Neural progenitor cell (in vitro differentiated cells): ENCODE measurements at regions not wholly inside any gene's neighbourhood (a gene's known extent, or its start where the extent isn't known, plus 50 kb on each side); places are given as distances from the start of the nearest gene placed in this dataset.

Source experiments
- DNase-seq: peaks from one replicate; pipeline ENCODE4 v3.0.0-alpha.2; 2016; ENCODE audit warnings: low spot score
- H2AFZ ChIP-seq: fragments of 200-600 bp; sonication (generic); replicated peaks from 2 replicates; pipeline ENCODE4 v1.6.1; 2016; ENCODE audit warnings: antibody characterized with exemption
- H3F3A ChIP-seq: fragments of 200-600 bp; sonication (generic); 2 replicates; pipeline ENCODE4 v1.6.1; 2016; ENCODE audit warnings: antibody characterized with exemption, low read depth
- H3K27ac ChIP-seq: fragments of 200-600 bp; sonication (generic); 2 replicates; pipeline ENCODE4 v1.5.1; 2016; ENCODE audit warnings: mild to moderate bottlenecking
- H3K27me3 ChIP-seq: fragments of 200-600 bp; sonication (generic); 2 replicates; pipeline ENCODE4 v1.6.1; 2016; ENCODE audit warnings: mild to moderate bottlenecking, moderate library complexity
- H3K36me3 ChIP-seq: fragments of 200-600 bp; sonication (generic); 2 replicates; pipeline ENCODE4 v1.5.1; 2016
- H3K4me1 ChIP-seq: fragments of 200-600 bp; sonication (generic); 2 replicates; pipeline ENCODE4 v1.6.1; 2016; ENCODE audit warnings: mixed run types
- H3K4me2 ChIP-seq: fragments of 200-600 bp; sonication (generic); 2 replicates; pipeline ENCODE4 v1.6.1; 2016
- H3K4me3 ChIP-seq: fragments of 200-600 bp; sonication (generic); 2 replicates; pipeline ENCODE4 v1.5.1; 2016
- H3K79me2 ChIP-seq: fragments of 200-600 bp; sonication (generic); 2 replicates; pipeline ENCODE4 v1.6.1; 2016; ENCODE audit warnings: low read depth
- H3K9ac ChIP-seq: fragments of 200-600 bp; sonication (generic); 2 replicates; pipeline ENCODE4 v1.6.1; 2016
- H3K9me3 ChIP-seq: fragments of 200-600 bp; sonication (generic); 2 replicates; pipeline ENCODE4 v1.5.1; 2016; ENCODE audit warnings: low read depth
- H4K20me1 ChIP-seq: fragments of 200-600 bp; sonication (generic); 2 replicates; pipeline ENCODE4 v1.6.1; 2016; ENCODE audit warnings: low read depth
- H3K27ac Mint-ChIP-seq: 3 replicates; pipeline ENCODE4 v1.8.0; 2021; ENCODE audit warnings: mixed read lengths
- H3K27me3 Mint-ChIP-seq: 2 replicates; pipeline ENCODE4 v1.8.0; 2022; ENCODE audit warnings: low read depth, mild to moderate bottlenecking, inconsistent platforms, moderate library complexity, mixed read lengths; ENCODE audit not compliant: insufficient read depth
- H3K36me3 Mint-ChIP-seq: 3 replicates; pipeline ENCODE4 v1.8.0; 2021; ENCODE audit warnings: mixed read lengths
- H3K4me1 Mint-ChIP-seq: 3 replicates; pipeline ENCODE4 v1.8.0; 2021; ENCODE audit warnings: mixed read lengths
- H3K4me3 Mint-ChIP-seq: 3 replicates; pipeline ENCODE4 v1.8.0; 2021; ENCODE audit warnings: mild to moderate bottlenecking, moderate library complexity, mixed read lengths
- H3K9me3 Mint-ChIP-seq: 3 replicates; pipeline ENCODE4 v1.8.0; 2020; ENCODE audit warnings: mixed read lengths
- CTCF ChIP-seq: fragments of 200-600 bp; sonication (generic); IDR thresholded peaks from 2 replicates; pipeline ENCODE4 v1.5.1; 2017; ENCODE audit warnings: antibody characterized with exemption, mild to moderate bottlenecking
- EZH2 ChIP-seq: fragments of 200-600 bp; sonication (generic); IDR thresholded peaks from 2 replicates; pipeline ENCODE4 v1.6.1; 2017; ENCODE audit warnings: antibody characterized with exemption, mild to moderate bottlenecking, moderate library complexity
- EZH2phosphoT487 ChIP-seq: fragments of 200-600 bp; sonication (generic); IDR thresholded peaks from 2 replicates; pipeline ENCODE4 v1.6.1; 2017; ENCODE audit warnings: antibody characterized with exemption

DNA sequence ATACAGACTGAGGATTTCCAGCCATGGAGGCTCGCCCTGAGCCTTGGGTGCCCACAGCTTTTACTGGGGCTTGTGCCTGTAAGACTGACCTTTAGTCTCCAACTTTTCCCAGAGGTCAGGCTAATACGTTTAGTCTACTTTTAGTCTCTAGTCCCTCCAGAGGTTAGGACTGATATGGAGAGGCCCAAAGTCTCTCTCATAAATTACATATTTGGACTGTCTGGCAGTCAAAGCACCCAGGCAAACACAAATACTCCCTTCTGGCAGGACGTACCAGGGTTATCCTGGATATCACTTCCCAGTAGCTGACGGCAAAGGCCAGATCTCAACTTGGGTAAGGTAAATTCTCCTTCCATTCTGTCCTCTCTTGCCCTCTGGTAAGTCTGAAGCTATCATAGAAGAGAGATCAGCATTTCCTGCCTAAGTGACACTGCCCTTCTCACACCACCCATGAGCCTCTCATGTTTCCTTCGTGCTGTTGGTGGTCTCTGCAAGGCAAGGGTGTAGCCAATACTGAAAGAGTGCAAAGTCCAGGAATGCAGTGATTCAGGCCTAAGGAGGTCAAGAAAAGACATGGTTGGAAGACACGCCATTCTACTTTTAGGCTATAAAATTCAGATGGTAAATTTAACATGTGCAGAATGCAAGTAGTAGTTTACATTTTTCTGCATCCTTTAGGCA is 69.3 kb upstream of the NEDD4L start:
- H3K4me3 Mint-ChIP-seq = no peak overlapping the region
- Histone ChIP-seq H3K4me1 (no peaks in the 10 kb centered on the region), H3K79me2 (no peaks in the 10 kb centered on the region), H3K36me3 (no peaks in the 10 kb centered on the region), H4K20me1 (no peaks in the 10 kb centered on the region), H3K9ac (no peak overlapping the region), H3K4me2 (no peak overlapping the region), H3K4me3 (no peak overlapping the region), H3K27ac (no peak overlapping the region), H3K9me3 (no peaks in the 10 kb centered on the region), H2AFZ (no peak overlapping the region), H3F3A (no peaks in the 10 kb centered on the region), H3K27me3 (no peaks in the 10 kb centered on the region)
- H3K4me1 Mint-ChIP-seq = no peaks in the 10 kb centered on the region
- H3K27me3 Mint-ChIP-seq = peaks cover 3% of the 10 kb centered on the region
- no peak for TF ChIP-seq EZH2phosphoT487
- H3K9me3 Mint-ChIP-seq = no peaks in the 10 kb centered on the region
- no peak for DNase-seq
- no peak overlapping the region for H3K27ac Mint-ChIP-seq
- no peaks in the 10 kb centered on the region for H3K36me3 Mint-ChIP-seq

DNA sequence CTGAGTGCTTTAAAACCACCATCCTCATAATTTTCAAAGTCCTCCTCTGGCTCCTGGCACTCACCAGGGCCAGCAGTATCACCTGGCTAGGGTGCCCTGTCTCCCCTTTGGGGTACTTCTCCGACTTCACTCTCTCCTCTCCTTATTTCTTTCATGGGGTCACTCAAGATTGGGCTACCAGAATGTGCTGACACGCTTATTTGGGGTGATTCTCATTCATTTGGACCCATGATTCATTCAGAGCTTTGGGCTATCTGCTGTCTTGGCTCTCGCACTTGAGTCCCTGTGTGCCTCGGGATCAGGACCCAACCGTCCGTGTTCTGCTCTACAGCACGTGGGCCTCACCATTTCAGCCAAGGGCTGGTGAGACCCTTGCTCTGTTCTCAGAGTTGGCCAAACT is 70.1 kb upstream of the NEDD4L start:
- H4K20me1 ChIP-seq = no peaks in the 10 kb centered on the region
- H3K79me2 ChIP-seq = no peaks in the 10 kb centered on the region
- no peaks in the 10 kb centered on the region for H3K9me3 ChIP-seq
- H3K4me3 Mint-ChIP-seq = no peak overlapping the region
- peaks cover 3% of the 10 kb centered on the region for H3K27me3 Mint-ChIP-seq
- no peaks in the 10 kb centered on the region for H3F3A ChIP-seq
- no peaks in the 10 kb centered on the region for H3K4me1 ChIP-seq
- H3K27me3 ChIP-seq = no peaks in the 10 kb centered on the region
- H3K27ac ChIP-seq = no peak overlapping the region
- no peaks in the 10 kb centered on the region for H3K36me3 Mint-ChIP-seq
- no peak overlapping the region for H3K27ac Mint-ChIP-seq
- no peaks in the 10 kb centered on the region for H3K4me1 Mint-ChIP-seq
- H3K9ac ChIP-seq = no peak overlapping the region
- H2AFZ ChIP-seq = no peak overlapping the region
- DNase-seq = no peak
- H3K36me3 ChIP-seq = no peaks in the 10 kb centered on the region
- H3K9me3 Mint-ChIP-seq = peaks cover 2% of the 10 kb centered on the region
- no peak for TF ChIP-seq EZH2
- no peak for TF ChIP-seq EZH2phosphoT487
- no peak for TF ChIP-seq CTCF
- no peak overlapping the region for H3K4me3 ChIP-seq
- no peak overlapping the region for H3K4me2 ChIP-seq

- H3K27ac ChIP-seq = no peak overlapping the region
- no peaks in the 10 kb centered on the region for H3K36me3 ChIP-seq
- no peaks in the 10 kb centered on the region for H3K79me2 ChIP-seq
- no peaks in the 10 kb centered on the region for H3K9me3 ChIP-seq
- no peak overlapping the region for H3K4me2 ChIP-seq
- DNase-seq = peak; percentile 36
- Mint-ChIP-seq H3K9me3 (peaks cover 2% of the 10 kb centered on the region), H3K36me3 (no peaks in the 10 kb centered on the region), H3K4me3 (no peak overlapping the region), H3K27ac (no peak overlapping the region), H3K4me1 (no peaks in the 10 kb centered on the region), H3K27me3 (peaks cover 3% of the 10 kb centered on the region)
- H3K9ac ChIP-seq = no peak overlapping the region
- no peak overlapping the region for H2AFZ ChIP-seq
- no peaks in the 10 kb centered on the region for H3K27me3 ChIP-seq
- H3K4me3 ChIP-seq = no peak overlapping the region
- H3F3A ChIP-seq = no peaks in the 10 kb centered on the region
- no peaks in the 10 kb centered on the region for H4K20me1 ChIP-seq
- no peaks in the 10 kb centered on the region for H3K4me1 ChIP-seq
- TF ChIP-seq EZH2phosphoT487 (no peak), CTCF (peak; percentile 51)
Observed at GRCh38 chr18:57970356-57971095, 73.5 kb upstream of the NEDD4L start.

- DNase-seq = no peak
- Histone ChIP-seq H3K4me3 (no peak overlapping the region), H3K36me3 (no peaks in the 10 kb centered on the region), H3K9me3 (no peaks in the 10 kb centered on the region), H4K20me1 (no peaks in the 10 kb centered on the region), H3K4me2 (no peak overlapping the region), H3K27ac (no peak overlapping the region), H3K9ac (no peak overlapping the region), H2AFZ (no peak overlapping the region), H3K79me2 (no peaks in the 10 kb centered on the region), H3F3A (no peaks in the 10 kb centered on the region), H3K27me3 (no peaks in the 10 kb centered on the region), H3K4me1 (no peaks in the 10 kb centered on the region)
- peaks cover under 1% of the 10 kb centered on the region for H3K27me3 Mint-ChIP-seq
- H3K27ac Mint-ChIP-seq = no peak overlapping the region
- no peak overlapping the region for H3K4me3 Mint-ChIP-seq
- TF ChIP-seq EZH2 (no peak), EZH2phosphoT487 (no peak), CTCF (no peak)
- no peaks in the 10 kb centered on the region for H3K4me1 Mint-ChIP-seq
- H3K9me3 Mint-ChIP-seq = peaks cover 2% of the 10 kb centered on the region
- H3K36me3 Mint-ChIP-seq = no peaks in the 10 kb centered on the region
Observed at GRCh38 chr18:57969824-57970223, 74.2 kb upstream of the NEDD4L start.
